Common myeloid progenitor, CD34-positive (primary cell): ENCODE measurements at regions not wholly inside any gene's neighbourhood (a gene's known extent, or its start where the extent isn't known, plus 50 kb on each side); places are given as distances from the start of the nearest gene placed in this dataset.

ENCODE experiments used
- CTCF ChIA-PET: fragments of 350-600 bp; sonication (Branson Sonifier 250); formaldehyde crosslinking; loops from one replicate; lab custom pipeline; 2021; ENCODE audit warnings: antibody characterized with exemption; lab: Charles Lee
- POLR2A ChIA-PET: fragments of 350-600 bp; sonication (Branson Sonifier 250); formaldehyde crosslinking; loops from one replicate; lab custom pipeline; 2021; ENCODE audit warnings: antibody characterized with exemption; lab: Charles Lee
- DNase-seq, 3 donors: peaks; one replicate each; pipeline versions ENCODE4 v3.0.0 to v3.0.0-alpha.2; 2013
- H3K27ac ChIP-seq, 2 experiments: 1 replicate in 1 of 2; 2 replicates in 1 of 2; pipeline ENCODE4 v1.7.0; 2013; ENCODE audit warnings: inconsistent platforms in 2 of 2, low read length in 2 of 2, mild to moderate bottlenecking in 2 of 2, low read depth in 1 of 2, moderate library complexity in 1 of 2; ENCODE audit not compliant: severe bottlenecking in 2 of 2, insufficient read depth in 1 of 2, poor library complexity in 1 of 2
- H3K27me3 ChIP-seq, 5 experiments: replicated peaks in 2 of 5; 1 replicate in 3 of 5; 2 replicates in 2 of 5; pipeline versions ENCODE4 v1.6.1 to v1.7.0; 2013; ENCODE audit warnings: low read length in 4 of 5, mild to moderate bottlenecking in 2 of 5, moderate library complexity in 2 of 5, inconsistent platforms in 1 of 5; ENCODE audit not compliant: insufficient read depth in 5 of 5, control insufficient read depth in 4 of 5
- H3K36me3 ChIP-seq, 4 experiments: 1 replicate in 2 of 4; 2 replicates in 2 of 4; pipeline versions ENCODE4 v1.6.1 to v1.7.0; 2013; ENCODE audit warnings: low read length in 3 of 4, control low read depth in 1 of 4, mild to moderate bottlenecking in 1 of 4; ENCODE audit not compliant: control insufficient read depth in 4 of 4, insufficient read depth in 4 of 4
- H3K4me1 ChIP-seq, 4 experiments: 1 replicate in 3 of 4; 2 replicates in 1 of 4; pipeline versions ENCODE4 v1.6.1 to v1.7.1; 2013; ENCODE audit warnings: low read length in 3 of 4, mild to moderate bottlenecking in 3 of 4, control low read depth in 1 of 4, inconsistent platforms in 1 of 4, moderate library complexity in 1 of 4; ENCODE audit not compliant: control insufficient read depth in 4 of 4, insufficient read depth in 4 of 4; ENCODE audit errors: control extremely low read depth in 1 of 4
- H3K4me3 ChIP-seq, 7 experiments: 1 replicate in 4 of 7; 2 replicates in 3 of 7; pipeline versions ENCODE4 v1.5.1 to v1.7.0; 2013; ENCODE audit warnings: mild to moderate bottlenecking in 7 of 7, low read length in 6 of 7, moderate library complexity in 6 of 7, inconsistent platforms in 2 of 7, low read depth in 2 of 7, control low read depth in 1 of 7; ENCODE audit not compliant: insufficient read depth in 4 of 7, control insufficient read depth in 1 of 7; ENCODE audit errors: extremely low read depth in 1 of 7
- H3K9me3 ChIP-seq, 5 experiments: 1 replicate in 4 of 5; 2 replicates in 1 of 5; pipeline versions ENCODE4 v1.6.1 to v1.7.1; 2013; ENCODE audit warnings: low read length in 4 of 5, mild to moderate bottlenecking in 2 of 5, inconsistent platforms in 1 of 5, low read depth in 1 of 5, moderate library complexity in 1 of 5; ENCODE audit not compliant: control insufficient read depth in 4 of 5, insufficient read depth in 2 of 5; ENCODE audit errors: control extremely low read depth in 1 of 5
- WGBS: methylation state at CpG from one replicate; pipeline ENCODE4 v1.1.5; 2013; ENCODE audit not compliant: insufficient coverage; 5-methylcytosine and 5-hydroxymethylcytosine counted together

GRCh38 chr11:81658722-81659121 is 1074.9 kb downstream of the FAM181B start:
- POLR2A ChIA-PET = no interaction called here
- Histone ChIP-seq H3K27me3 (no peaks in the 10 kb centered on the region), H3K4me3 (no peak overlapping the region), H3K9me3 (no peaks in the 10 kb centered on the region), H3K4me1 (no peaks in the 10 kb centered on the region), H3K36me3 (no peaks in the 10 kb centered on the region), H3K27ac (no peak overlapping the region)
- DNase-seq = peak in 2 of 3 donors; percentile 14 to 15
- no CpG with 5 or more reads among the region's 1 CpG for WGBS
- CTCF ChIA-PET = interaction anchor here (1.0 kb wide), 1 partner anchor 1036 kb away, joined by 3 read pairs; no protein-coding TSS in a partner anchor

GRCh38 chr11:81655351-81655750 is 1078.3 kb downstream of the FAM181B start:
- POLR2A ChIA-PET = no interaction called here
- no peaks in the 10 kb centered on the region for H3K4me1 ChIP-seq
- H3K4me3 ChIP-seq = no peak overlapping the region
- no peak overlapping the region for H3K27ac ChIP-seq
- H3K9me3 ChIP-seq = no peaks in the 10 kb centered on the region
- no peaks in the 10 kb centered on the region for H3K36me3 ChIP-seq
- CTCF ChIA-PET = interaction anchor here (1.0 kb wide), 1 partner anchor 11 kb away, joined by 4 read pairs; no protein-coding TSS in a partner anchor
- no peak for DNase-seq
- peaks cover 0 to 4% (median 0%) of the 10 kb centered on the region in 5 experiments for H3K27me3 ChIP-seq

- DNase-seq = no peak
- WGBS = 80% methylated on average over 2 of the region's 3 CpGs
- H3K36me3 ChIP-seq = no peaks in the 10 kb centered on the region
- CTCF ChIA-PET = interaction anchor here (0.5 to 1.5 kb wide), 2 partner anchors 580 to 601 kb away, joined by 3 read pairs; no protein-coding TSS in a partner anchor
- H3K27ac ChIP-seq = no peak overlapping the region
- no peaks in the 10 kb centered on the region for H3K4me1 ChIP-seq
- POLR2A ChIA-PET = no interaction called here
- H3K27me3 ChIP-seq = peaks cover 3 to 38% (median 6%) of the 10 kb centered on the region in 5 experiments
- no peak overlapping the region for H3K4me3 ChIP-seq
- no peaks in the 10 kb centered on the region for H3K9me3 ChIP-seq
Measured at GRCh38 chr11:81647374-81647773, 1086.3 kb downstream of the FAM181B start.

GRCh38 chr11:81644239-81644840 is 1089.3 kb downstream of the FAM181B start:
- Histone ChIP-seq H3K36me3 (no peaks in the 10 kb centered on the region), H3K4me3 (no peak overlapping the region), H3K9me3 (no peaks in the 10 kb centered on the region), H3K27me3 (peaks cover 3 to 32% (median 6%) of the 10 kb centered on the region in 5 experiments), H3K4me1 (no peaks in the 10 kb centered on the region), H3K27ac (no peak overlapping the region)
- CTCF ChIA-PET = interaction anchor here (0.8 to 4.6 kb wide), 8 partner anchors 11 to 1057 kb away, joined by 3 to 35 read pairs (median 4); no protein-coding TSS in a partner anchor
- no CpG with 5 or more reads among the region's 1 CpG for WGBS
- peak; percentile 36 to 65 (median 63) for DNase-seq
- POLR2A ChIA-PET = interaction anchor here (0.6 kb wide), 1 partner anchor 448 kb away, joined by 6 read pairs; no protein-coding TSS in a partner anchor

GRCh38 chr11:81634483-81634882 is 1099.2 kb downstream of the FAM181B start:
- DNase-seq = no peak
- ChIA-PET POLR2A (no interaction called here), CTCF (no interaction called here)
- Histone ChIP-seq H3K27me3 (peaks cover 0 to 2% (median 0%) of the 10 kb centered on the region in 5 experiments), H3K27ac (no peak overlapping the region), H3K4me1 (no peaks in the 10 kb centered on the region), H3K4me3 (no peak overlapping the region), H3K36me3 (no peaks in the 10 kb centered on the region), H3K9me3 (peaks cover 0 to 2% (median 0%) of the 10 kb centered on the region in 5 experiments)
- WGBS = 95% methylated on average over 7 of the region's 7 CpGs

- Histone ChIP-seq H3K4me3 (no peak overlapping the region), H3K4me1 (no peaks in the 10 kb centered on the region), H3K27me3 (no peaks in the 10 kb centered on the region), H3K9me3 (no peaks in the 10 kb centered on the region), H3K27ac (no peak overlapping the region), H3K36me3 (no peaks in the 10 kb centered on the region)
- ChIA-PET POLR2A (no interaction called here), CTCF (no interaction called here)
- no peak for DNase-seq
- no CpG with 5 or more reads among the region's 1 CpG for WGBS
Measured at GRCh38 chr11:81602508-81602907, 1131.2 kb downstream of the FAM181B start.

- H3K27ac ChIP-seq = no peak overlapping the region
- DNase-seq = no peak
- H3K4me1 ChIP-seq = no peaks in the 10 kb centered on the region
- no peaks in the 10 kb centered on the region for H3K36me3 ChIP-seq
- H3K27me3 ChIP-seq = no peaks in the 10 kb centered on the region
- ChIA-PET POLR2A (no interaction called here), CTCF (no interaction called here)
- H3K4me3 ChIP-seq = no peak overlapping the region
- no peaks in the 10 kb centered on the region for H3K9me3 ChIP-seq
- WGBS = no CpG with 5 or more reads among the region's 2 CpGs
Measured at GRCh38 chr11:81596704-81597103, 1137.0 kb downstream of the FAM181B start.
